HepG2 (cell line): ENCODE measurements at regions not wholly inside any gene's neighbourhood (a gene's known extent, or its start where the extent isn't known, plus 50 kb on each side); places are given as distances from the start of the nearest gene placed in this dataset.

Source experiments
- ATAC-seq: fragments of 200-7000 bp; cut with Tn5 transposase; 3 replicates; pipeline ENCODE4 v1.9.1; 2020; ENCODE audit warnings: mild to moderate bottlenecking, moderate library complexity
- BruUV-seq: library from RNA; stranded (reverse); fragments of 400-500 nt; replicated peaks from 2 replicates; lab custom pipeline; 2021; lab: Mats Ljungman, UMichigan
- CTCF ChIA-PET: fragments of 300-600 bp; formaldehyde crosslinking; extraction: SDS; loops from one replicate; lab custom pipeline; 2021; ENCODE audit warnings: low total read pairs, inconsistent platforms, low intra/inter-chr PET ratio; lab: Yijun Ruan, JAX
- POLR2A ChIA-PET: fragments of 350-600 bp; sonication (Branson Sonifier 250); formaldehyde crosslinking; loops from one replicate; lab custom pipeline; 2020; ENCODE audit warnings: antibody characterized with exemption, inconsistent platforms; lab: Yijun Ruan, JAX
- DNase-seq: peaks from one replicate; pipeline ENCODE4 v3.0.0-alpha.2; 2015; ENCODE audit warnings: low spot score
- FAIRE-seq: peaks from 3 replicates; lab custom pipeline; 2011; peaks lifted over from hg19 to GRCh38; lab: Jason Lieb, UNC
- H2AFZ ChIP-seq: one replicate; pipeline ENCODE4 v1.6.1; 2011; ENCODE audit warnings: low read length, inconsistent platforms
- H3K27ac ChIP-seq: fragments of 300-600 bp; 3 replicates; pipeline ENCODE4 v1.8.0; 2011; ENCODE audit warnings: mixed run types, mild to moderate bottlenecking, mixed read lengths, low read length, inconsistent platforms; ENCODE audit not compliant: insufficient read depth; ENCODE audit errors: extremely low read length
- H3K27me3 ChIP-seq, 2 experiments: fragments of 200-600 bp in 1 of 2; 2 replicates in 1 of 2; 3 replicates in 1 of 2; pipeline versions ENCODE4 v1.6.0 to v1.8.0; 2011; ENCODE audit warnings: low read length in 2 of 2, mild to moderate bottlenecking in 2 of 2, moderate library complexity in 2 of 2, inconsistent platforms in 1 of 2; ENCODE audit not compliant: insufficient read depth in 2 of 2, control insufficient read depth in 1 of 2
- H3K36me3 ChIP-seq, 2 experiments: fragments of 200-600 bp in 1 of 2; replicated peaks in 1 of 2; 2 replicates in 1 of 2; 3 replicates in 1 of 2; pipeline versions ENCODE4 v1.5.1 to v1.8.0; 2011; ENCODE audit warnings: low read length in 2 of 2, inconsistent platforms in 1 of 2; ENCODE audit not compliant: insufficient read depth in 2 of 2, control insufficient read depth in 1 of 2
- H3K4me1 ChIP-seq: 2 replicates; pipeline ENCODE4 v1.5.1; 2012; ENCODE audit warnings: low read length, inconsistent platforms; ENCODE audit not compliant: insufficient read depth
- H3K4me2 ChIP-seq: 2 replicates; pipeline ENCODE4 v1.6.0; 2011; ENCODE audit warnings: low read depth, low read length, inconsistent platforms
- H3K4me3 ChIP-seq, 3 experiments: fragments of 200-600 bp in 1 of 3; sonication (generic), shearing (Covaris generic) in 1 of 3; replicated peaks in 1 of 3; 2 replicates each; pipeline ENCODE4 v1.5.1; 2011 to 2016; ENCODE audit warnings: low read length in 3 of 3, inconsistent platforms in 2 of 3, low read depth in 2 of 3, mild to moderate bottlenecking in 2 of 3, control low read depth in 1 of 3, mixed read lengths in 1 of 3; ENCODE audit not compliant: insufficient read depth in 1 of 3
- H3K79me2 ChIP-seq: one replicate; pipeline ENCODE4 v1.6.1; 2011; ENCODE audit warnings: low read length, inconsistent platforms; ENCODE audit not compliant: insufficient read depth
- H3K9ac ChIP-seq: 2 replicates; pipeline ENCODE4 v1.6.0; 2011; ENCODE audit warnings: mild to moderate bottlenecking, low read depth, low read length, inconsistent platforms; ENCODE audit not compliant: insufficient read depth
- H3K9me3 ChIP-seq: 2 replicates; pipeline ENCODE4 v1.5.1; 2012; ENCODE audit warnings: mild to moderate bottlenecking, low read length
- H4K20me1 ChIP-seq: 2 replicates; pipeline ENCODE4 v1.6.0; 2011; ENCODE audit warnings: inconsistent platforms, mild to moderate bottlenecking, low read length, moderate library complexity; ENCODE audit not compliant: insufficient read depth
- BORCS8-MEF2B ChIP-seq: sonication (generic); formaldehyde crosslinking; IDR thresholded peaks from 2 replicates; pipeline ENCODE4 v1.8.0; 2022; ENCODE audit warnings: mild to moderate bottlenecking, missing genetic modification reagents
- GPBP1L1 ChIP-seq: sonication (generic); formaldehyde crosslinking; IDR thresholded peaks from 2 replicates; pipeline ENCODE4 v1.5.0; 2020; ENCODE audit warnings: mild to moderate bottlenecking, missing genetic modification reagents
- HMGA1 ChIP-seq: sonication (generic); formaldehyde crosslinking; conservative IDR thresholded peaks from 2 replicates; pipeline ENCODE4 v1.4.0; 2020; ENCODE audit warnings: missing genetic modification reagents
- SMYD3 ChIP-seq: sonication (generic); formaldehyde crosslinking; IDR thresholded peaks from 2 replicates; pipeline ENCODE4 v1.8.1; 2023; ENCODE audit warnings: mild to moderate bottlenecking, missing genetic modification reagents
- TBL1XR1 ChIP-seq: fragments of 150-350 bp; IDR thresholded peaks from 2 replicates; pipeline ENCODE4 v1.6.1; 2014; ENCODE audit warnings: borderline replicate concordance, low read length; ENCODE audit not compliant: partially characterized antibody
- ZFP62 ChIP-seq: sonication (generic); formaldehyde crosslinking; IDR thresholded peaks from 2 replicates; pipeline ENCODE4 v1.4.0; 2020; ENCODE audit warnings: missing genetic modification reagents
- ZMYM2 ChIP-seq: sonication (generic); formaldehyde crosslinking; IDR thresholded peaks from 2 replicates; pipeline ENCODE4 v1.8.0; 2022; ENCODE audit warnings: mild to moderate bottlenecking, missing genetic modification reagents
- ZNF160 ChIP-seq: sonication (generic); formaldehyde crosslinking; IDR thresholded peaks from 2 replicates; pipeline ENCODE4 v1.8.0; 2022; ENCODE audit warnings: mild to moderate bottlenecking, inconsistent platforms, missing genetic modification reagents
- ZNF230 ChIP-seq: sonication (generic); formaldehyde crosslinking; IDR thresholded peaks from 2 replicates; pipeline ENCODE4 v1.4.0; 2020; ENCODE audit warnings: mild to moderate bottlenecking, missing genetic modification reagents
- ZNF644 ChIP-seq: IDR thresholded peaks from 2 replicates; pipeline ENCODE4 v1.6.1; 2016; ENCODE audit warnings: low read depth
- WGBS: methylation state at CpG from one replicate; pipeline ENCODE4 v1.1.6; 2017; ENCODE audit warnings: low lambda C conversion rate; 5-methylcytosine and 5-hydroxymethylcytosine counted together
- in situ Hi-C: cut with HindIII; loops from 2 replicates; pipeline ENCODE4 v1.10.0; 2017; ENCODE audit warnings: low pct_unique_long_range_greater_than_20kb; ENCODE audit not compliant: extremely low pct_ligation_motif_present
- intact Hi-C: fragments of 100-400 bp; cut with micrococcal nuclease; formaldehyde crosslinking; loops from one replicate; pipeline ENCODE4 v1.10.0; 2022; ENCODE audit not compliant: unreplicated experiment
- TF ChIP-seq, protein P1 (sequence below): sonication (generic); formaldehyde crosslinking; IDR thresholded peaks from 2 replicates; pipeline ENCODE4 v1.5.0; 2020; ENCODE audit warnings: missing genetic modification reagents

- no peak for ATAC-seq
- Histone ChIP-seq H3K9me3 (peaks cover 21% of the 10 kb centered on the region), H3K4me2 (no peak overlapping the region), H4K20me1 (no peaks in the 10 kb centered on the region), H3K27ac (no peak overlapping the region), H3K4me1 (no peaks in the 10 kb centered on the region), H3K9ac (no peak overlapping the region), H2AFZ (no peak overlapping the region), H3K79me2 (no peaks in the 10 kb centered on the region), H3K36me3 (no peaks in the 10 kb centered on the region)
- CTCF ChIA-PET = no interaction called here
- no peak for DNase-seq
- in situ Hi-C loops (no loop called here), intact Hi-C loops (no loop called here)
- POLR2A ChIA-PET = no interaction called here
- TF ChIP-seq ZNF644 (CRISPR knock-in tag) (no peak), ZNF160 (CRISPR knock-in tag) (no peak), HMGA1 (CRISPR knock-in tag) (no peak), GPBP1L1 (CRISPR knock-in tag) (no peak), ZFP62 (CRISPR knock-in tag) (no peak), SMYD3 (CRISPR knock-in tag) (no peak), ZMYM2 (no peak), TBL1XR1 (no peak), BORCS8-MEF2B (CRISPR knock-in tag) (no peak), ZNF230 (CRISPR knock-in tag) (no peak)
- TF ChIP-seq, protein P1, sequence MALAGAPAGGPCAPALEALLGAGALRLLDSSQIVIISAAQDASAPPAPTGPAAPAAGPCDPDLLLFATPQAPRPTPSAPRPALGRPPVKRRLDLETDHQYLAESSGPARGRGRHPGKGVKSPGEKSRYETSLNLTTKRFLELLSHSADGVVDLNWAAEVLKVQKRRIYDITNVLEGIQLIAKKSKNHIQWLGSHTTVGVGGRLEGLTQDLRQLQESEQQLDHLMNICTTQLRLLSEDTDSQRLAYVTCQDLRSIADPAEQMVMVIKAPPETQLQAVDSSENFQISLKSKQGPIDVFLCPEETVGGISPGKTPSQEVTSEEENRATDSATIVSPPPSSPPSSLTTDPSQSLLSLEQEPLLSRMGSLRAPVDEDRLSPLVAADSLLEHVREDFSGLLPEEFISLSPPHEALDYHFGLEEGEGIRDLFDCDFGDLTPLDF (CRISPR knock-in tag) = no peak
- TF ChIP-seq, all 625 proteins: peak for 0
- FAIRE-seq = no peak
- Histone ChIP-seq H3K4me3 (no peak overlapping the region), H3K27me3 (peaks cover 0 to 9% of the 10 kb centered on the region in 2 experiments; a peak in 2 of 5 replicates)
- WGBS = under 1% methylated on average over 3 of the region's 3 CpGs
- no TSS peak for BruUV-seq
Observed at GRCh38 chr5:2534970-2535369, 216.5 kb downstream of the IRX2 start.
